G401.6 (cell line): ENCODE measurements at regions not wholly inside any gene's neighbourhood (a gene's known extent, or its start where the extent isn't known, plus 50 kb on each side); places are given as distances from the start of the nearest gene placed in this dataset.
"Not testable (repeated sequence)": the region's sequence is repeated elsewhere in the genome, so short reads cannot be mapped to it uniquely, and the experiment has no call there.

Source experiments
- FAIRE-seq: peaks from 2 replicates; lab custom pipeline; 2012; peaks lifted over from hg19 to GRCh38; lab: Jason Lieb, UNC

- FAIRE-seq: no peak
These were observed 288.2 kb downstream of the IKZF2 start for GRCh38 chr2:212863185-212863588.

- FAIRE-seq: no peak
These were observed 292.9 kb downstream of the IKZF2 start for GRCh38 chr2:212858496-212858895.

GRCh38 chr2:212854771-212855170, 296.6 kb downstream of the IKZF2 start:
- no peak for FAIRE-seq

GRCh38 chr2:212854116-212854515, 297.3 kb downstream of the IKZF2 start:
- no peak for FAIRE-seq

- FAIRE-seq: no peak
These were observed 305.5 kb downstream of the IKZF2 start for GRCh38 chr2:212845941-212846340.

- FAIRE-seq: no peak
These were observed 305.0 kb upstream of the ERBB4 start for GRCh38 chr2:212843409-212844199.

GRCh38 chr2:212842544-212843185, 304.1 kb upstream of the ERBB4 start:
- no peak for FAIRE-seq

- FAIRE-seq: no peak
These were observed 302.9 kb upstream of the ERBB4 start for GRCh38 chr2:212841460-212841859.

- FAIRE-seq: no peak
These were observed 293.9 kb upstream of the ERBB4 start for GRCh38 chr2:212832211-212833195.

- no peak for FAIRE-seq
These were observed 293.1 kb upstream of the ERBB4 start for GRCh38 chr2:212831671-212832199.

- FAIRE-seq: no peak
These were observed 277.7 kb upstream of the ERBB4 start for GRCh38 chr2:212816267-212816666.

- no peak for FAIRE-seq
These were observed 276.9 kb upstream of the ERBB4 start for GRCh38 chr2:212815453-212815852.

- no peak for FAIRE-seq
These were observed 276.3 kb upstream of the ERBB4 start for GRCh38 chr2:212814941-212815340.

GRCh38 chr2:212811921-212812320, 273.3 kb upstream of the ERBB4 start:
- no peak for FAIRE-seq

- no peak for FAIRE-seq
These were observed 272.6 kb upstream of the ERBB4 start for GRCh38 chr2:212811036-212811805.

GRCh38 chr2:212797484-212798205, 259.0 kb upstream of the ERBB4 start:
- FAIRE-seq: no peak

- no peak for FAIRE-seq
These were observed 255.9 kb upstream of the ERBB4 start for GRCh38 chr2:212794471-212794870.

GRCh38 chr2:212791569-212791968, 253.0 kb upstream of the ERBB4 start:
- no peak for FAIRE-seq

- FAIRE-seq: not testable (repeated sequence)
These were observed 247.5 kb upstream of the ERBB4 start for GRCh38 chr2:212786088-212786487.

GRCh38 chr2:212777020-212777491, 238.5 kb upstream of the ERBB4 start:
- FAIRE-seq: peak; percentile 69
